Neural cell (in vitro differentiated cells): ENCODE measurements at regions not wholly inside any gene's neighbourhood (a gene's known extent, or its start where the extent isn't known, plus 50 kb on each side); places are given as distances from the start of the nearest gene placed in this dataset.

Experiments
- CTCF ChIP-seq: fragments of 450-650 bp; IDR thresholded peaks from 2 replicates; pipeline ENCODE4 v1.5.1; 2014; ENCODE audit warnings: antibody characterized with exemption, mild to moderate bottlenecking, moderate library complexity; ENCODE audit not compliant: poor library complexity, severe bottlenecking
- EP300 ChIP-seq: fragments of 450-650 bp; conservative IDR thresholded peaks from 2 replicates; pipeline ENCODE4 v1.6.1; 2014; ENCODE audit warnings: antibody characterized with exemption, mild to moderate bottlenecking, moderate library complexity; ENCODE audit not compliant: poor library complexity, severe bottlenecking
- EZH2 ChIP-seq: fragments of 200-600, 300-800 bp; shearing (Covaris generic), sonication (generic); IDR thresholded peaks from 2 replicates; pipeline ENCODE4 v1.6.1; 2014; ENCODE audit warnings: antibody characterized with exemption, low read length, borderline replicate concordance, mild to moderate bottlenecking; ENCODE audit not compliant: insufficient read depth, poor library complexity, severe bottlenecking
- POLR2AphosphoS5 ChIP-seq: IDR thresholded peaks from 2 replicates; pipeline ENCODE4 v1.6.1; 2012
- SMC3 ChIP-seq: fragments of 450-650 bp; conservative IDR thresholded peaks from 2 replicates; pipeline ENCODE4 v1.6.1; 2014; ENCODE audit warnings: antibody characterized with exemption, mild to moderate bottlenecking, moderate library complexity; ENCODE audit not compliant: poor library complexity

GRCh38 chr9:21730899-21731298 is 71.5 kb upstream of the MTAP start:
- no peak for TF ChIP-seq CTCF
- no peak for TF ChIP-seq POLR2AphosphoS5
- TF ChIP-seq SMC3, result no peak
- no peak for TF ChIP-seq EZH2
- TF ChIP-seq EP300, result no peak
